Common myeloid progenitor, CD34-positive (primary cell): ENCODE measurements at regions not wholly inside any gene's neighbourhood (a gene's known extent, or its start where the extent isn't known, plus 50 kb on each side); places are given as distances from the start of the nearest gene placed in this dataset.

Experiments used
- CTCF ChIA-PET: fragments of 350-600 bp; sonication (Branson Sonifier 250); formaldehyde crosslinking; loops from one replicate; lab custom pipeline; 2021; ENCODE audit warnings: antibody characterized with exemption; lab: Charles Lee
- POLR2A ChIA-PET: fragments of 350-600 bp; sonication (Branson Sonifier 250); formaldehyde crosslinking; loops from one replicate; lab custom pipeline; 2021; ENCODE audit warnings: antibody characterized with exemption; lab: Charles Lee
- DNase-seq, 3 donors: peaks; one replicate each; pipeline versions ENCODE4 v3.0.0 to v3.0.0-alpha.2; 2013
- H3K27ac ChIP-seq, 2 experiments: 1 replicate in 1 of 2; 2 replicates in 1 of 2; pipeline ENCODE4 v1.7.0; 2013; ENCODE audit warnings: inconsistent platforms in 2 of 2, low read length in 2 of 2, mild to moderate bottlenecking in 2 of 2, low read depth in 1 of 2, moderate library complexity in 1 of 2; ENCODE audit not compliant: severe bottlenecking in 2 of 2, insufficient read depth in 1 of 2, poor library complexity in 1 of 2
- H3K27me3 ChIP-seq, 5 experiments: replicated peaks in 2 of 5; 1 replicate in 3 of 5; 2 replicates in 2 of 5; pipeline versions ENCODE4 v1.6.1 to v1.7.0; 2013; ENCODE audit warnings: low read length in 4 of 5, mild to moderate bottlenecking in 2 of 5, moderate library complexity in 2 of 5, inconsistent platforms in 1 of 5; ENCODE audit not compliant: insufficient read depth in 5 of 5, control insufficient read depth in 4 of 5
- H3K36me3 ChIP-seq, 4 experiments: 1 replicate in 2 of 4; 2 replicates in 2 of 4; pipeline versions ENCODE4 v1.6.1 to v1.7.0; 2013; ENCODE audit warnings: low read length in 3 of 4, control low read depth in 1 of 4, mild to moderate bottlenecking in 1 of 4; ENCODE audit not compliant: control insufficient read depth in 4 of 4, insufficient read depth in 4 of 4
- H3K4me1 ChIP-seq, 4 experiments: 1 replicate in 3 of 4; 2 replicates in 1 of 4; pipeline versions ENCODE4 v1.6.1 to v1.7.1; 2013; ENCODE audit warnings: low read length in 3 of 4, mild to moderate bottlenecking in 3 of 4, control low read depth in 1 of 4, inconsistent platforms in 1 of 4, moderate library complexity in 1 of 4; ENCODE audit not compliant: control insufficient read depth in 4 of 4, insufficient read depth in 4 of 4; ENCODE audit errors: control extremely low read depth in 1 of 4
- H3K4me3 ChIP-seq, 7 experiments: 1 replicate in 4 of 7; 2 replicates in 3 of 7; pipeline versions ENCODE4 v1.5.1 to v1.7.0; 2013; ENCODE audit warnings: mild to moderate bottlenecking in 7 of 7, low read length in 6 of 7, moderate library complexity in 6 of 7, inconsistent platforms in 2 of 7, low read depth in 2 of 7, control low read depth in 1 of 7; ENCODE audit not compliant: insufficient read depth in 4 of 7, control insufficient read depth in 1 of 7; ENCODE audit errors: extremely low read depth in 1 of 7
- H3K9me3 ChIP-seq, 5 experiments: 1 replicate in 4 of 5; 2 replicates in 1 of 5; pipeline versions ENCODE4 v1.6.1 to v1.7.1; 2013; ENCODE audit warnings: low read length in 4 of 5, mild to moderate bottlenecking in 2 of 5, inconsistent platforms in 1 of 5, low read depth in 1 of 5, moderate library complexity in 1 of 5; ENCODE audit not compliant: control insufficient read depth in 4 of 5, insufficient read depth in 2 of 5; ENCODE audit errors: control extremely low read depth in 1 of 5
- whole genome bisulfite sequencing: methylation state at CpG from one replicate; pipeline ENCODE4 v1.1.5; 2013; ENCODE audit not compliant: insufficient coverage; 5-methylcytosine and 5-hydroxymethylcytosine counted together

DNA sequence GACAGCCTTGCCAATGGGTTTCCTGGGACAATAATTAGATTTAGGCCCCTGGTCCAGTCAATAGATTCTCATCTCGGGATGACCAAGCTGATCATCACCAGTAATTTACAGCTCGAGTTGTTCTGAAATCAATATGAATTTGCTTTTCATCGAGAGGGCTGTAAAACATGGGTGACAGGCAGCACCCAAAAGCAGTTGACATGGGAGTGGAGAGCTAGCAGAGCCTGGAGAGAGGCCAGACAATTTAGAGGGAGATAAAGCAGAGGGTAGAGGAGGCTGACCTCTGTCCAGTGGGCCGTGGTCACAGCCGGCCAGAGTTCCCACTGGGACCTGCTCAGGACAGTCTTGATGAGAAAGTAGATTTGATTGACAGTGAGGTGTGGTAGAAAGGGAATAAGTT lies 157.3 kb downstream of the ASCL4 start:
- WGBS = 90% methylated on average over 3 of the region's 5 CpGs
- Histone ChIP-seq H3K27me3 (peaks cover 2 to 47% (median 5%) of the 10 kb centered on the region in 5 experiments), H3K4me1 (no peaks in the 10 kb centered on the region), H3K36me3 (no peaks in the 10 kb centered on the region), H3K9me3 (no peaks in the 10 kb centered on the region), H3K4me3 (no peak overlapping the region), H3K27ac (no peak overlapping the region)
- ChIA-PET POLR2A (interaction anchor here (0.6 to 0.7 kb wide), 2 partner anchors 196 to 1252 kb away, joined by 3 to 5 read pairs; no protein-coding TSS in a partner anchor), CTCF (interaction anchor here (1.3 to 2.2 kb wide), 4 partner anchors 10 to 258 kb away, joined by 3 to 11 read pairs (median 6); no protein-coding TSS in a partner anchor)
- no peak for DNase-seq

DNA sequence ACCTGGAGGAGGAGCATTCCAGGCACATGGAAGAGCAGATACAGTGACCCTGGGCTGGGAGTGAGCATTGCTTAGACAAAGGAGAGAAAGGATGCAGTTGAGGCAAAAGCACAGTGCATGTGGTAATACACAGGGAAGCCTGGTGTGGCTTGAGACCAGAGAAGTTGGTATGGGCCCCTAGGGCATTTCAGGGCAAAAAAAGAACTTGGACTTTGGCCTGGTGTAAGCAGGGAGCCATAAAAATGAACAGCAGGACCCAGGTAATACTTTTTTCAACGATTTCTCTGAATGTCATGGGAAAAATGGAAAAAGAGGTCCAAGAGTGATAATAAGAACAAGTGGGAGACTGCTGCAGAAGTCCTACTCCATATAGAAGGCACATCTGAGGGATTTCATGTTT lies 163.9 kb downstream of the ASCL4 start:
- 80% methylated on average over 1 of the region's 1 CpG for WGBS
- DNase-seq = no peak
- H3K9me3 ChIP-seq = peaks cover 0 to 8% (median 3%) of the 10 kb centered on the region in 5 experiments
- no peaks in the 10 kb centered on the region for H3K4me1 ChIP-seq
- peaks cover 0 to 52% (median 5%) of the 10 kb centered on the region in 5 experiments for H3K27me3 ChIP-seq
- POLR2A ChIA-PET = no interaction called here
- H3K4me3 ChIP-seq = no peak overlapping the region
- CTCF ChIA-PET = interaction anchor here (1.5 kb wide), 1 partner anchor 20 kb away, joined by 3 read pairs; no protein-coding TSS in a partner anchor
- H3K36me3 ChIP-seq = no peaks in the 10 kb centered on the region
- H3K27ac ChIP-seq = no peak overlapping the region

DNA sequence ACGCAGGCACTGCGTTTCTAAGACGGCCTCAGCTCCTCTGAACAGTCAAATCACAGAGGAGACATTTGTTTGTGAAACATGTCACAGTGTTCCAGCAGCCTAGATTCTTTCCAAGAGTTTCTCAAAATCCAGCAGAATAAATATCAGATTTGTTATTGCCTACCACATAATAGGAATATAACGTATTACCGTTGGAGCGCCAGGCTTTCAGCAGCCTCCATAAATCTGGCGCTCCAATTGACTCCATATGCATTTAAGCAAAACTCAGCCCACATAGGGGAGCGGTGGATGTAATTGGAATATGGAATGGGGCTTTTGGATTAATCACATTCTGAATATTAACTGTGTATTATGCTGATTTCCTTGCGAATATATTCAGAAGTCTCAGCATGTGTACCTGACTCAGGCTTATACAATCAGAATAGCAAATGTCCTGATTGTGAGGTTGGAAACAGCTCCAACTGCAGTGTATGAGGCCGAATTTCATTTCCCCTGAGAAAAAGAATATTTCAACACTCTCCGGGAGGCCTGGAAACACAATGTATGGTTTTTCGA lies 174.0 kb downstream of the ASCL4 start:
- CTCF ChIA-PET = no interaction called here
- Histone ChIP-seq H3K4me3 (no peak overlapping the region), H3K9me3 (peaks cover 0 to 4% (median 0%) of the 10 kb centered on the region in 5 experiments), H3K4me1 (no peaks in the 10 kb centered on the region), H3K27ac (no peak overlapping the region), H3K27me3 (peaks cover 0 to 32% (median 4%) of the 10 kb centered on the region in 5 experiments), H3K36me3 (no peaks in the 10 kb centered on the region)
- WGBS = 77% methylated on average over 6 of the region's 12 CpGs
- POLR2A ChIA-PET = no interaction called here
- no peak for DNase-seq

DNA sequence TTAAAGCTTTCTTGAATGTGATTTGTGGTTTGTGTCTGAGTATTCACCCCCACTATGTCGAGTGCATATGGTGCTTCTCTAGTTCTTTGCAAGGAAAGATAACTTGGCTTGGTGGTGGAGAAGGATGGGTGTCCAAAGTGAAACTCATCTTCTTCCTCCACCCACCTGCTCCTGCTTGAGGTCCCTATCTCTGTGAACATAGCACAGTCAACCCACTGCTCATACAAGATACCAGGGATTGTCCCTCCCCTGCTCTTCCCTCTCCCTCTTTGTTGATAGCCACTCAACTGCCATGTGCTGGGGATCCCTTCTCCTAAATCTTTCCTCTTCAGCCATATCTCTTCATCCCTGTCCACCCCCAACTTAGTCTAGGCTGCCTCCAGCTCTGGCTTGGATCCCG lies 176.5 kb downstream of the ASCL4 start:
- Histone ChIP-seq H3K9me3 (no peaks in the 10 kb centered on the region), H3K4me1 (no peaks in the 10 kb centered on the region), H3K4me3 (no peak overlapping the region), H3K27ac (no peak overlapping the region), H3K36me3 (no peaks in the 10 kb centered on the region), H3K27me3 (peaks cover 0 to 31% (median 6%) of the 10 kb centered on the region in 5 experiments)
- no CpG with 5 or more reads among the region's 2 CpGs for WGBS
- ChIA-PET CTCF (no interaction called here), POLR2A (no interaction called here)
- no peak for DNase-seq

DNA sequence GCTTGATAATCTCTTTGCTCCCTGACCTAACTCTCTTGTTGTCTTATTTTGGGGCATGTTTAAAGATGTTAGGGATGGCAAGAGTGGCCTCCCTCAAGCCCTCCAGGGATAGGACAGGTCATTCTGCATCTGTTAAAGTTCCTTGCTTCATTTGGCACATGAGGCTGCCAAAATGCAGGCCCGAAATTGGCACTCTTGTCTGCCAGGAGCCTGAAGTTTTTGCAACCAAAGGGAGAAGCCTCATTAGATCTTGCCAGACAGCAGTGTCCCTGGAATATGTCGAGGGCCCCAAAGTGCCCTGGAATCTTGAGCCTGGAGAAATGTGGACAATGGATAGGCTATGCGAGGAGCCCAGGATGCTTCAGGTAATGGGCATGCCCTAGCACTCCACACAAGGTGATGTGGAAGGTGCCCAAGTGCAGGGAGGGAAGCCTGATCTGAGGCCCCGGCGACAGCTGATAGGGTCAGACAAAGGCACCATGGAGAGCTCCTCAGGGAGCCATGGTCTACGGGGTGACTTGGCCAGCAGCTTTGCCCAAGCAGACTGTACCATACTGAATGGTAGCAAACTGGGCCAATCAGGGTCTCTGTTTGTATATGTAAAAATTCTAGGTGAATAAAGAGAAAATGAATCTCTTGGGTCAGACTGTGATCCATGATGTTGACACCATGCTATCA lies 173.0 kb upstream of the WSCD2 start:
- WGBS = 68% methylated on average over 6 of the region's 6 CpGs
- H3K4me3 ChIP-seq = no peak overlapping the region
- CTCF ChIA-PET = no interaction called here
- H3K9me3 ChIP-seq = no peaks in the 10 kb centered on the region
- DNase-seq = no peak
- H3K36me3 ChIP-seq = no peaks in the 10 kb centered on the region
- no peak overlapping the region for H3K27ac ChIP-seq
- POLR2A ChIA-PET = no interaction called here
- H3K4me1 ChIP-seq = no peaks in the 10 kb centered on the region
- peaks cover 0 to 13% (median 3%) of the 10 kb centered on the region in 5 experiments for H3K27me3 ChIP-seq

DNA sequence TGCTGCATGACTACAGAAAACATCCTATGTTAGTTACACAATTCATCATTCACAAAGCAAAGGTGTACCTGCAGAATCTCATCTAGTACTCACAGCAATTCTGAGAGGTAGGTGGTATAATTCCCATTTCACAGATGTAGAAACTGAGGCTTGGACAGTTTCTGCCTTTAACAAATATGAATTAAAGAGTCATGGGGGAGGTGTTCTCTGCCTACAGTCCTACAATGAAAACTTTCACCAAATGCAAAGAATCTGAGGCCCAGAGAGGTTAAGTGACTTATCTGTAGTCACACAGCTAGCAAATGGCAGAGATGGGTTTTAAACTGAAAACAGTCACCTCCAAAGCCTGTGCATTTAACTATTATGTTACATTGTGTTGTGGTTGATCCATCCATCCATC lies 171.6 kb upstream of the WSCD2 start:
- POLR2A ChIA-PET = no interaction called here
- Histone ChIP-seq H3K4me1 (no peaks in the 10 kb centered on the region), H3K27ac (no peak overlapping the region), H3K4me3 (no peak overlapping the region), H3K36me3 (no peaks in the 10 kb centered on the region), H3K9me3 (no peaks in the 10 kb centered on the region), H3K27me3 (peaks cover 0 to 13% (median 3%) of the 10 kb centered on the region in 5 experiments)
- DNase-seq = no peak
- CTCF ChIA-PET = no interaction called here

DNA sequence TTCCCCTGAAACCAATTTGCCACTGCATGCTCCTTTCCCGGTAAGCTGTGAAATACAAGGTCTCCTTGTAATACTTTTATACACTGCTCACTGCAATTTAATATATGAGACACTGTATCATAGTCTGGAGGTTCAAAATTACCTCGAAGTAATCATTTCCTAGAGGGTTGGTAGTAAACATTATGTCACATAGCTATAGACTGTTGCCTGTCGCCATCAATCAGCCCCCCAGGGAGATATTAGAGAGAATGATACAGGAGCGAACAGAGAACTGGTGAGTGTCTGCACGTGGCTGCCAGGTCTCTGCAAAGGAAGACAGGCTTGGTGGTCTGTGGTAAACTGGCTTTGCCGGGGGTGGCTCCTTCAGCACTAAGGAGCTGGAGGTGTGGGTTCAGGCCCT lies 165.5 kb upstream of the WSCD2 start:
- H3K27me3 ChIP-seq = peaks cover 0 to 2% (median 0%) of the 10 kb centered on the region in 5 experiments
- CTCF ChIA-PET = interaction anchor here (1.0 kb wide), 1 partner anchor 355 kb away, joined by 4 read pairs; no protein-coding TSS in a partner anchor
- WGBS = 93% methylated on average over 3 of the region's 6 CpGs
- DNase-seq = no peak
- H3K4me1 ChIP-seq = no peaks in the 10 kb centered on the region
- H3K27ac ChIP-seq = no peak overlapping the region
- peaks cover 0 to 2% (median 0%) of the 10 kb centered on the region in 5 experiments for H3K9me3 ChIP-seq
- no peaks in the 10 kb centered on the region for H3K36me3 ChIP-seq
- H3K4me3 ChIP-seq = no peak overlapping the region
- POLR2A ChIA-PET = no interaction called here
